Transverse colon (tissue), 4 donors: ENCODE measurements at regions not wholly inside any gene's neighbourhood (a gene's known extent, or its start where the extent isn't known, plus 50 kb on each side); places are given as distances from the start of the nearest gene placed in this dataset.

Experiments used
- DNase-seq: peaks from one replicate; pipeline ENCODE4 v3.0.0-alpha.2; 2019
- H3K27ac ChIP-seq, 4 donors: fragments of 200-600 bp; sonication (generic); 2 replicates each; pipeline ENCODE4 v1.5.1; 2016 to 2018; ENCODE audit warnings: inconsistent platforms in 4 of 4
- H3K27me3 ChIP-seq: fragments of 200-600 bp; sonication (generic); 2 replicates; pipeline ENCODE4 v1.5.1; 2017; ENCODE audit warnings: inconsistent platforms
- H3K36me3 ChIP-seq, 4 donors: fragments of 200-600 bp; sonication (generic); 2 replicates each; pipeline ENCODE4 v1.5.1; 2017 to 2019; ENCODE audit warnings: inconsistent platforms in 4 of 4
- H3K4me1 ChIP-seq, 4 donors: fragments of 200-600 bp; sonication (generic); 2 replicates each; pipeline ENCODE4 v1.5.1; 2017 to 2020; ENCODE audit warnings: inconsistent platforms in 4 of 4
- H3K4me3 ChIP-seq, 4 donors: fragments of 200-600 bp; sonication (generic); 1 replicate in 1 of 4; 2 replicates in 3 of 4; pipeline versions ENCODE4 v1.5.1 to v1.6.1; 2017 to 2019; ENCODE audit warnings: inconsistent platforms in 4 of 4
- H3K9me3 ChIP-seq, 2 donors: fragments of 200-600 bp; sonication (generic); 2 replicates each; pipeline ENCODE4 v1.5.1; 2017 to 2019; ENCODE audit warnings: inconsistent platforms in 2 of 2
- CTCF ChIP-seq, 5 experiments: fragments of 200-600 bp in 3 of 5; fragments of 450-650 bp in 2 of 5; sonication (generic) in 3 of 5; IDR thresholded peaks; 1 replicate in 2 of 5; 2 replicates in 3 of 5; pipeline ENCODE4 v1.5.1; 2016 to 2017; ENCODE audit warnings: antibody characterized with exemption in 5 of 5, inconsistent platforms in 3 of 5, mild to moderate bottlenecking in 2 of 5, moderate library complexity in 1 of 5
- EP300 ChIP-seq: sonication (generic); formaldehyde crosslinking; IDR thresholded peaks from one replicate; pipeline ENCODE4 v1.6.1; 2017; ENCODE audit warnings: antibody characterized with exemption, low read depth
- POLR2A ChIP-seq: fragments of 450-650 bp; IDR thresholded peaks from one replicate; pipeline ENCODE4 v1.6.1; 2016; ENCODE audit warnings: antibody characterized with exemption, mild to moderate bottlenecking, moderate library complexity
- POLR2AphosphoS5 ChIP-seq, 3 donors: sonication (generic); formaldehyde crosslinking; IDR thresholded peaks; one replicate each; pipeline ENCODE4 v1.6.1; 2016; ENCODE audit warnings: antibody characterized with exemption in 3 of 3
- WGBS, 2 donors: methylation state at CpG; one replicate each; pipeline ENCODE4 v1.1.5; 2018; ENCODE audit warnings: low coverage in 1 of 2; 5-methylcytosine and 5-hydroxymethylcytosine counted together
- in situ Hi-C, 4 donors: fragments of 200-750 bp; cut with MboI; loops; one replicate each; pipeline versions ENCODE4 v1.15.0 to v1.15.1; 2017; ENCODE audit warnings: low sequenced_read_pairs in 3 of 4, low pct_ligation_motif_present in 1 of 4, low pct_unique_long_range_greater_than_20kb in 1 of 4
- intact Hi-C: fragments of 100-400 bp; cut with DNase I; formaldehyde crosslinking; loops from one replicate; pipeline ENCODE4 v1.15.1; 2023; ENCODE audit warnings: low total_unique reads

DNA sequence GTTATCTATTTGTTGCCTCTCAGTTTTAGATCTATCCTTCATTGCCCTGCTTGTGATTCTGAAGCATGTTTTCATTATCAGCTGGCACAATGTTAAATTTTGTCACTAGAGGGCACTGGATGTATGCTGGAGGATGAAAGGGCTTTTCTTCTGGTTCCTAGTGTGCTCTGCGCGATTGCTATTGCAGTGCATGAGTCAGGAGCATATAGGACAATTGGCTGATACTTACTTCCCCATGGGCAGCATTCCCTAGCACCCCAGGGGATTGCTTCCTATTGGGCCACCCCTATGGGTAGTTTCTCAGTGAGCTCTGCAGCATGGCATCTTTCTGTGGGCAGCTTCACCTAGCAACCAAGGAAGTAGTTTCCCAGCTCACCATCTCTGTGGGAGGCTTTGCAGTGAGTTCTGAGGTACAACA, 280.3 kb upstream of the SYNCRIP start:
- H3K27me3 ChIP-seq: no peaks in the 10 kb centered on the region
- in situ Hi-C loops (no loop called here), intact Hi-C loops (no loop called here)
- DNase-seq: no peak
- no peak for TF ChIP-seq EP300
- TF ChIP-seq POLR2A: no peak
- peak; percentile 18 to 46 (median 36) for TF ChIP-seq CTCF (IDR thresholded peaks at IDR 0.05)
- TF ChIP-seq POLR2AphosphoS5 (IDR thresholded peaks at IDR 0.05): no peak
- H3K36me3 ChIP-seq: no peaks in the 10 kb centered on the region
- no peaks in the 10 kb centered on the region for H3K4me1 ChIP-seq
- no peak overlapping the region for H3K4me3 ChIP-seq
- H3K27ac ChIP-seq: no peak overlapping the region
- H3K9me3 ChIP-seq: no peaks in the 10 kb centered on the region
- WGBS, 2 donors: 0 to 4% methylated on average over 2 of the region's 2 CpGs

GRCh38 chr6:85920782-85921181, 278.1 kb upstream of the SYNCRIP start:
- intact Hi-C loops (no loop called here), in situ Hi-C loops (no loop called here)
- Histone ChIP-seq H3K4me1 (no peaks in the 10 kb centered on the region), H3K4me3 (no peak overlapping the region), H3K27me3 (no peaks in the 10 kb centered on the region), H3K36me3 (no peaks in the 10 kb centered on the region), H3K27ac (no peak overlapping the region), H3K9me3 (no peaks in the 10 kb centered on the region)
- no peak for DNase-seq
- TF ChIP-seq POLR2AphosphoS5 (IDR thresholded peaks at IDR 0.05) (no peak), EP300 (no peak), POLR2A (no peak), CTCF (IDR thresholded peaks at IDR 0.05) (no peak)
- WGBS, 2 donors: 33% methylated on average over 1 of the region's 1 CpG; no CpG with 5 or more reads in 1 of the 2 donors

DNA sequence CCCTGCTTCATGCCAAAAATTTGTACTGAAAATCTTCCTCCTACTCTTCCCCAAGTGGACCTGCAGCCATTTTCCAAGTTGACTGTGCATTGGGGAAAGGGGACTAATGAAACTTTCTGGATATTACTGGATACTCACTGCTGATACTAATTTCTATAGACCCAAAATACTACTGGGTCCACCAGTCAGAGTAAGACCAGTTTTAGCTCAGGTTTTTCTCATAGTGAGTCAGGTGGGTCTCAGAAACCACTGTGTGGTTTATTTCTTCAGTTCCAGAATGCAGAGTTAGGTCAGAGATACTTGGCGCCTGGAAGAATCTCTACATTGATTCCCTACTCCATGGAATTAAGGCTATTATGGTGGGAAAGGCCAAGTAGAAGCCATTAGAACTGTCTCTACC, 274.8 kb upstream of the SYNCRIP start:
- no peaks in the 10 kb centered on the region for H3K27me3 ChIP-seq
- intact Hi-C loops: no loop called here
- H3K36me3 ChIP-seq: no peaks in the 10 kb centered on the region
- H3K9me3 ChIP-seq: no peaks in the 10 kb centered on the region
- WGBS, 2 donors: 77 to 100% methylated on average over 1 of the region's 1 CpG
- no peaks in the 10 kb centered on the region for H3K4me1 ChIP-seq
- no peak for TF ChIP-seq POLR2AphosphoS5 (IDR thresholded peaks at IDR 0.05)
- TF ChIP-seq CTCF (IDR thresholded peaks at IDR 0.05): no peak
- TF ChIP-seq EP300: no peak
- TF ChIP-seq POLR2A: no peak
- H3K27ac ChIP-seq: no peak overlapping the region
- no peak for DNase-seq
- in situ Hi-C loops: no loop called here
- no peak overlapping the region for H3K4me3 ChIP-seq

DNA sequence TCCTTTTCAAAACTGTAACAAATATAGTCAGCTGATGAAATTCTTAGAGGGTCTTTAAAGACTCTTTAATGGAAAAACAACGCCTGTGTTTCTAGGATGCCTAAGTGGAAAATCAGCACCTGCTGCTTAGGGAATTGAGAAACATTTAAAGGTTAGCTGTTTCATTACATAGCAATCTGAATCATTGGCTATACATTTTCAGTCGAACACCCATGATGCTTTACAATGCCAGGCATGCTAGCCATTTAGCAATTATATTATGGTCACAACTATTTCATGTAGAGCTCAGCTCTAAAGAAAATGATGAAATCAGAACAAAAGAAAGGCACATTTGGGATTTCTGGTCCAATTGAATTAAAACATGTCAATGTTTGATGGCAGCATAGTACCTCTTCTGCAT, 270.3 kb upstream of the SYNCRIP start:
- H3K4me3 ChIP-seq: no peak overlapping the region
- in situ Hi-C loops: no loop called here
- TF ChIP-seq POLR2A: no peak
- no peak for TF ChIP-seq EP300
- TF ChIP-seq POLR2AphosphoS5 (IDR thresholded peaks at IDR 0.05): no peak
- no peak for TF ChIP-seq CTCF (IDR thresholded peaks at IDR 0.05)
- 71 to 75% methylated on average over 2 of the region's 2 CpGs for WGBS, 2 donors
- H3K27me3 ChIP-seq: no peaks in the 10 kb centered on the region
- no peaks in the 10 kb centered on the region for H3K36me3 ChIP-seq
- H3K9me3 ChIP-seq: no peaks in the 10 kb centered on the region
- intact Hi-C loops: no loop called here
- H3K4me1 ChIP-seq: no peaks in the 10 kb centered on the region
- DNase-seq: no peak
- no peak overlapping the region for H3K27ac ChIP-seq
